Smooth muscle cell (in vitro differentiated cells): ENCODE measurements at regions not wholly inside any gene's neighbourhood (a gene's known extent, or its start where the extent isn't known, plus 50 kb on each side); places are given as distances from the start of the nearest gene placed in this dataset.

Source experiments
- DNase-seq: peaks from one replicate; lab custom pipeline; 2025; ENCODE audit not compliant: unreplicated experiment; lab: John Stamatoyannopoulos, UW
- H2AFZ ChIP-seq: fragments of 200-600 bp; sonication (generic); 2 replicates; pipeline ENCODE4 v1.6.0; 2016; ENCODE audit warnings: antibody characterized with exemption, low read depth, mild to moderate bottlenecking
- H3F3A ChIP-seq: fragments of 200-600 bp; sonication (generic); 2 replicates; pipeline ENCODE4 v1.6.0; 2017; ENCODE audit warnings: antibody characterized with exemption, low read depth
- H3K27ac ChIP-seq: fragments of 200-600 bp; sonication (generic); 2 replicates; pipeline ENCODE4 v1.5.1; 2016; ENCODE audit warnings: low read depth, mild to moderate bottlenecking
- H3K27me3 ChIP-seq: fragments of 200-600 bp; sonication (generic); 2 replicates; pipeline ENCODE4 v1.6.1; 2016; ENCODE audit warnings: low read depth, mild to moderate bottlenecking
- H3K36me3 ChIP-seq: fragments of 200-600 bp; sonication (generic); 2 replicates; pipeline ENCODE4 v1.5.1; 2016; ENCODE audit warnings: low read depth
- H3K4me1 ChIP-seq: fragments of 200-600 bp; sonication (generic); 2 replicates; pipeline ENCODE4 v1.5.1; 2016; ENCODE audit warnings: low read depth
- H3K4me2 ChIP-seq: fragments of 200-600 bp; sonication (generic); 2 replicates; pipeline ENCODE4 v1.6.0; 2016; ENCODE audit warnings: mild to moderate bottlenecking
- H3K4me3 ChIP-seq: fragments of 200-600 bp; sonication (generic); 2 replicates; pipeline ENCODE4 v1.5.1; 2016; ENCODE audit warnings: mild to moderate bottlenecking
- H3K79me2 ChIP-seq: fragments of 200-600 bp; sonication (generic); 2 replicates; pipeline ENCODE4 v1.6.0; 2016; ENCODE audit warnings: low read depth, mild to moderate bottlenecking
- H3K9ac ChIP-seq: fragments of 200-600 bp; sonication (generic); 2 replicates; pipeline ENCODE4 v1.6.0; 2016; ENCODE audit warnings: low read depth
- H3K9me3 ChIP-seq: fragments of 200-600 bp; sonication (generic); replicated peaks from 2 replicates; pipeline ENCODE4 v1.5.1; 2016; ENCODE audit warnings: low read depth
- H4K20me1 ChIP-seq: fragments of 200-600 bp; sonication (generic); 2 replicates; pipeline ENCODE4 v1.6.0; 2016; ENCODE audit warnings: low read depth
- CTCF ChIP-seq: fragments of 200-600 bp; sonication (generic); IDR thresholded peaks from 2 replicates; pipeline ENCODE4 v1.5.1; 2017; ENCODE audit warnings: borderline replicate concordance, mild to moderate bottlenecking, antibody characterized with exemption; ENCODE audit not compliant: insufficient read depth, poor library complexity, severe bottlenecking
- WGBS: methylation state at CpG from one replicate; pipeline ENCODE4 v1.1.7; 2016; ENCODE audit warnings: low lambda C conversion rate; 5-methylcytosine and 5-hydroxymethylcytosine counted together

- Histone ChIP-seq H3F3A (no peaks in the 10 kb centered on the region), H3K27ac (no peak overlapping the region), H3K9ac (no peak overlapping the region), H4K20me1 (no peaks in the 10 kb centered on the region), H3K9me3 (no peaks in the 10 kb centered on the region), H3K27me3 (peaks cover 32% of the 10 kb centered on the region), H3K36me3 (no peaks in the 10 kb centered on the region), H2AFZ (no peak overlapping the region), H3K4me2 (no peak overlapping the region), H3K79me2 (no peaks in the 10 kb centered on the region), H3K4me1 (no peaks in the 10 kb centered on the region), H3K4me3 (no peak overlapping the region)
- WGBS: 84% methylated on average over 2 of the region's 2 CpGs
- DNase-seq: no peak
- TF ChIP-seq CTCF: no peak
These were observed 369.0 kb downstream of the EPHA4 start for GRCh38 chr2:221203125-221203524.

GRCh38 chr2:221203856-221204255, 368.2 kb downstream of the EPHA4 start:
- Histone ChIP-seq H4K20me1 (no peaks in the 10 kb centered on the region), H3K4me3 (no peak overlapping the region), H3K4me1 (no peaks in the 10 kb centered on the region), H3K4me2 (no peak overlapping the region), H3K9me3 (no peaks in the 10 kb centered on the region), H3K79me2 (no peaks in the 10 kb centered on the region), H3K36me3 (no peaks in the 10 kb centered on the region), H3K27me3 (peaks cover 32% of the 10 kb centered on the region), H3F3A (no peaks in the 10 kb centered on the region), H2AFZ (no peak overlapping the region), H3K9ac (no peak overlapping the region), H3K27ac (no peak overlapping the region)
- TF ChIP-seq CTCF: no peak
- no peak for DNase-seq
- 77% methylated on average over 2 of the region's 2 CpGs for WGBS

- TF ChIP-seq CTCF: no peak
These were observed 367.4 kb downstream of the EPHA4 start for GRCh38 chr2:221204699-221205098.

GRCh38 chr2:221205103-221205673, 366.9 kb downstream of the EPHA4 start:
- DNase-seq: no peak
- no peak overlapping the region for H3K4me3 ChIP-seq
- H3K4me1 ChIP-seq: no peaks in the 10 kb centered on the region
- H3K79me2 ChIP-seq: no peaks in the 10 kb centered on the region
- no peaks in the 10 kb centered on the region for H3K9me3 ChIP-seq
- H3K9ac ChIP-seq: no peak overlapping the region
- WGBS: 85% methylated on average over 5 of the region's 5 CpGs
- H3F3A ChIP-seq: no peaks in the 10 kb centered on the region
- H3K27me3 ChIP-seq: peaks cover 32% of the 10 kb centered on the region
- H2AFZ ChIP-seq: no peak overlapping the region
- H3K4me2 ChIP-seq: no peak overlapping the region
- H4K20me1 ChIP-seq: no peaks in the 10 kb centered on the region
- no peak overlapping the region for H3K27ac ChIP-seq
- TF ChIP-seq CTCF: no peak
- no peaks in the 10 kb centered on the region for H3K36me3 ChIP-seq

More at GRCh38 chr2:221204699-221205098, 367.4 kb downstream of the EPHA4 start:
- 51% methylated on average over 2 of the region's 2 CpGs for WGBS
- no peak overlapping the region for H2AFZ ChIP-seq
- no peak for DNase-seq
- H3K27me3 ChIP-seq: peaks cover 32% of the 10 kb centered on the region
- no peak overlapping the region for H3K4me3 ChIP-seq
- no peaks in the 10 kb centered on the region for H4K20me1 ChIP-seq
- H3K36me3 ChIP-seq: no peaks in the 10 kb centered on the region
- H3K79me2 ChIP-seq: no peaks in the 10 kb centered on the region
- no peak overlapping the region for H3K27ac ChIP-seq
- no peak overlapping the region for H3K4me2 ChIP-seq
- no peaks in the 10 kb centered on the region for H3F3A ChIP-seq
- no peaks in the 10 kb centered on the region for H3K4me1 ChIP-seq
- no peaks in the 10 kb centered on the region for H3K9me3 ChIP-seq
- no peak overlapping the region for H3K9ac ChIP-seq
